ENCODE measurements at regions not wholly inside any gene's neighbourhood (a gene's known extent, or its start where the extent isn't known, plus 50 kb on each side); places are given as distances from the start of the nearest gene placed in this dataset.

DNA sequence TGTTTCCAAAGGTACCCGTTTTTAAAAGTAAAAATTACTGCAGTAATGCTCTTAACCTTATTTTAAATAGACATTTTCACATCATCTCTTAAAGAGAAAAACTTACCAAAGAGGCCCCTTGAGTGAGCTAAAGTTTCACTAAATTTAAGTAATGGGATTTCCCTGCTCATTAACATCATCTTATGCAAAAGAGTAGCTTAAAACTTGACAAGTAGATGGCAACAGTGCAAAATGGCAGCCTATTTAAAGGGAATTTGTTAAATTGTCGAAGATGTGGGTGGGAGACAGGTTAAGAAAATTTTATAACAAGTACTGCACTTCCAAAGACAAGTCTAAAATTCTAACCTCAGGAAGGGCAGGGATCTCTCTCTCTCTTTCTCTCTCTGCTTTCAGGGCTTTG lies 271.7 kb upstream of the LDB2 start:
- DNase-seq (ENCODE audit: low spot score) = no peak

- no peak for DNase-seq (ENCODE audit: low spot score)
These were observed 271.3 kb upstream of the LDB2 start for GRCh38 chr4:17169699-17170098.

GRCh38 chr4:17168571-17168970 lies 270.1 kb upstream of the LDB2 start:
- no peak for DNase-seq (ENCODE audit: low spot score)

DNA sequence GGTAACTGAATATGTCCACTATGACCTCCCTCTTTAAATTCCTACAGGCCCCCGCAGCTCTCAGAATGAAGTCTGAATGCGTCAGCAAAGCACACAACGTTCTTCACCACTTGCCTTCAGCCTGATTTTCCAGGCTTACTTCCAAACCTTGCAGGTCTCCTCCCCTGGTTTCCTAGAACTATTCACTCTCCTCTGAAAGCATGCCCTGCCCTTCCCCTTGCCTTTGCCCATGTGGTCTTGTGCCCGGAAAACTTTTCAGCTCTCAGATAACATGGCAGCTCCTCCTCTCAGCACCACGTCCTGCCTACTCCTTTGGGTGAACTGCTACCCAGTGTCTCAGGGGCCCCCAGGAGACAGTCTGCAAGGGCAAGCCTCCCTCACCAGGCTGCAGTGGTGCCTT lies 268.5 kb upstream of the LDB2 start:
- no peak for DNase-seq (ENCODE audit: low spot score)

GRCh38 chr4:17165286-17165685 lies 266.8 kb upstream of the LDB2 start:
- DNase-seq (ENCODE audit: low spot score) = no peak

- DNase-seq (ENCODE audit: low spot score) = no peak
These were observed 266.2 kb upstream of the LDB2 start for GRCh38 chr4:17164666-17165065.

DNA sequence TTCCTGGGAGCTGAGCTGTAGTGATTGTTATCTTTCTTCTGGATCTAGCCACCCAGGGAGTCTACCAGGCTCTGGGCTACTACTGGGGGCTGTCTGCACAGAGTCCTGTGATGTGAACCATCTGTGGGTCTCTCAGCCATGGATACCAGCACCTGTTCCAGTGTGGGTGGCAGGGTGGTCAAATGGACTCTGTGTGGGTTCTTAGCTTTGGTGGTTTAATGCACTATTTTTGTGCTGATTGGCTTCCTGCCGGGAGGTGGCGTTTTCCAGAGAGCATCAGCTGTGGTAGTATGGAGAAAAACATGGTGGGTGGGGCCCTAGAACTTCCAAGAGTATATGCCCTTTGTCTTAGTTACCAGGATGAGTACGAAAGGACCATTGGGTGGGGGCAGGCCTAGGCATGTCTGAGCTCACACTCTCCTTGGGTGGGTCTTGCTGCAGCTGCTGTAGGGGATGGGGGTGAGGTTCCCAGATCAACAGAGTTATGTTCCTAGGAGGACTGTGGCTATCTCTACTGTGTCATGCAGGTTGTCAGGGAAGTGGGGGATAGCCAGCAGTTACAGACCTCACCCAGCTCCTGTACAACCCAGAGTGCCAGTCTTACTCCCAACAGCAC lies 264.8 kb upstream of the LDB2 start:
- no peak for DNase-seq (ENCODE audit: low spot score)

- no peak for DNase-seq (ENCODE audit: low spot score)
These were observed 258.9 kb upstream of the LDB2 start for GRCh38 chr4:17157304-17157703.

- DNase-seq (ENCODE audit: low spot score) = no peak
These were observed 257.0 kb upstream of the LDB2 start for GRCh38 chr4:17155486-17155885.

- no peak for DNase-seq (ENCODE audit: low spot score)
These were observed 255.1 kb upstream of the LDB2 start for GRCh38 chr4:17153572-17153971.

- DNase-seq (ENCODE audit: low spot score) = no peak
These were observed 254.6 kb upstream of the LDB2 start for GRCh38 chr4:17152941-17153540.

DNA sequence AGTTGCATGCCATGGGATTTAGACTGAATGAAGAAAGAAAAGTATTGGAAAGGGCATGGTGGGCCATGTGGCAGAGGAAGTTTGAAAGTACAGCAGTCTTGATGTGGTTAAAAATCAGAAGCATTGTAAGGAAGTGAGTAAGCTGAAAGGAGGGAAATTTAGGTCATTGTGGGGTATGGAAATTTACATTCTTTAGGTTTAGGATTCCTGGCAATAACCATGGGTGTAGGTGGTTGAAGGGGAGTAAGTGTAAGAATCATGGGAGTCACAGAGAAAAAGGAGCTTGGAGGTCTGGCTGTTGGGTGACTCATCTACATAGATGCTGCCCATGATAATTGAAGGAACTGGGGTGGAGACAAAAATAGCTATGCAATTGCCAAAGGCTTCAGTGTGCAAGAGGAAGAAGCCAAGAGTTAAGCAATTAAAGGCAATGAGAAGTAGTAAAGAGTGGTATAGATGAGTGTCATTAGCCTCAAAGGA lies 243.8 kb upstream of the LDB2 start:
- no peak for DNase-seq (ENCODE audit: low spot score)

DNA sequence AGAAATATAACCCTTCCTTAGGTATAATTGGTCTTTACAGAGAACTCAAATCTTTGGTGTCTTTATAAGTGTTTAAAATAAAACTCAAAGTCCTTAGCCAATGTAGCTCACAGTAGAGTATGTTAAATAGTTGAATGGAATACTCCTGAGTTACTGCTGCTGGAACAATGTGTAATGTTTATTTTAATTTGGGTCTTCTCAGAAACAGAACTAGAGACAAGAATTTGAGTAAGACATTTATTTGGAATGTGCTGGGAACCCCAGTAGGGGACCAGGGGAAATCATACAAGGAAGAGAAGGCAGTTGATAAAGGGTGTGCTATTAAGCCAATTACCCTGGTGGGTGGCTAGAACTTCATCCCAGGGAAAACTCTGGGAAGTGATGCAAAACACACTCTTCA lies 240.4 kb upstream of the LDB2 start:
- DNase-seq (ENCODE audit: low spot score) = no peak

DNA sequence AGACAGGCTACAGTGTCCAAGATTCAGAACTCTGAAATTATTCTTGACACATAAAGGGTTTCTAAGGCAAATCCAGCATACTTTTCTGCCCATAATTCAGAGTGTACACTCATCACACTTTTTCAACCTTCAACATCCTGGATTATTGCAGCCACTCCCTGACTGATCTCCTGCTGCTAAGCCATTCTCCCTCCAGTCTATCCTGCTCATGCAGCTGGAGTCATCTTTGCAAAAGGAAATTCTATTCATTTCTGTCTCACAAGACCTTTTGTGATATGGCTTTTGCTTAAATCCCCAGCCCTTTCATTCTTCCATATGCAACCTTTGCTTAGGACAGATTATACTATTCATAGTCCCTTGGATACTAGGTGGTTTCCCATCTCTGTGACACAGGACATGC lies 236.1 kb upstream of the LDB2 start:
- no peak for DNase-seq (ENCODE audit: low spot score)

- no peak for DNase-seq (ENCODE audit: low spot score)
These were observed 235.7 kb upstream of the LDB2 start for GRCh38 chr4:17134100-17134499.

DNA sequence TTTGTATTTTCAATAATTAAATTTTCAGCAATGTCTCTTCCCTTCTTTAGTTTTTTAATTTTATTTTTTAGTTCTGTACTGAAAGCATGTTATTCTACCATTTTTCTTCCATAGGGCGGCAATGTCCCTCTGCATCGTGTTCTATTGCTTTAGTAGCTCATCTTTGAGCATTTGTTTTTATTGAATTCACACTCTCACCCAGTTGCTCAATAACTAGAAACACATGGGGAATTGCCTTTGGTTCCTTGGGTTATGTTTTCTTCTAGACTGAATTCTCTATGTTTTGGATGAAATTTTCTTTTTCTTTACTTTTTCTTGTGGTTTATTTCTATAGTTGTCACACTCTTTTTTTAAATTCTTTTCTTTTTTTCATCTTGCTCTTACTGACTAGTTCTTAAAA lies 233.8 kb upstream of the LDB2 start:
- no peak for DNase-seq (ENCODE audit: low spot score)

GRCh38 chr4:17128268-17128667 lies 229.8 kb upstream of the LDB2 start:
- DNase-seq (ENCODE audit: low spot score) = no peak

GRCh38 chr4:17126321-17126966 lies 228.0 kb upstream of the LDB2 start:
- no peak for DNase-seq (ENCODE audit: low spot score)

- DNase-seq (ENCODE audit: low spot score) = no peak
These were observed 226.3 kb upstream of the LDB2 start for GRCh38 chr4:17124767-17125166.

DNA sequence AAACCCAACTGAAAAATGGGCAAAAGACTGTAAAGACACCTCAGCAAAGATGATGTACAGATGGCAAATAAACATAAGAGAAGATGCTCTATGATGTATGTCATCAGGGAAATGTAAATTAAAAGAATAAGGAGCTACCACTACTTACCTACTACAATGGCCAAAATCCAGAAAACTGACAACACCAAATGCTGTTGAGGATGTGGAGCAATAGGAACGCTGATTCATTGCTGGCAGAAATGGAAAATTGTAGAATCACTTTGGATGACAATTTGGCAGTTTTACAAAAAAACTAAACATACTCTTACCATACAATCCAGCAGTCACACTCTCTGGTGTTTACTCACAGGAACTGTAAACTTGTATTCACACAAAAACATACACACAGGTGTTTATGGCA lies 222.3 kb upstream of the LDB2 start:
- DNase-seq (ENCODE audit: low spot score) = no peak

GRCh38 chr4:17117746-17118145 lies 219.3 kb upstream of the LDB2 start:
- DNase-seq (ENCODE audit: low spot score) = no peak

- no peak for DNase-seq (ENCODE audit: low spot score)
These were observed 217.1 kb upstream of the LDB2 start for GRCh38 chr4:17115583-17115982.

DNA sequence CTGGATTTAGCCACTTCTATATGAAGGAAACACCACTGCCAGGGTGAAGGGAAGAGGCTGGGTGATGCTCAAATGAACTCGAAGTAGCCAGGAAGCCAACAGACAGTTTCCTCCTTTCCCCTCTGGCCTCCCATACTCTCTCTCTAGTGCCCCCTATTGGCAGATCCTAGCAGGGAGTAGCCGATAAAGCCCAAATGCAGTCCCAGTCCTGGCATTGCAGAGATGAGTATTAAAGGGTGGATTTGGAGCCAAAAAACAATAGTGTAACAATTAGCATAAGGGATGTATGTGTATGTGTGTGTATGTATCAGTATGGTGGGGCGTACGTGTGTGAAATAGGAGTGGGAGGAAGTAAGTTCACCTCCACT lies 213.8 kb upstream of the LDB2 start:
- peak; percentile 11 for DNase-seq (ENCODE audit: low spot score)

- DNase-seq (ENCODE audit: low spot score) = no peak
These were observed 210.7 kb upstream of the LDB2 start for GRCh38 chr4:17109126-17109525.
